Jurkat, Clone E6-1 (cell line): ENCODE measurements at regions not wholly inside any gene's neighbourhood (a gene's known extent, or its start where the extent isn't known, plus 50 kb on each side); places are given as distances from the start of the nearest gene placed in this dataset.
"Not testable (repeated sequence)": the region's sequence is repeated elsewhere in the genome, so short reads cannot be mapped to it uniquely, and the experiment has no call there.

Source experiments
- DNase-seq: peaks from one replicate; pipeline ENCODE4 v3.0.0-alpha.2; 2011; ENCODE audit warnings: low read depth, low spot score
- H3K4me3 ChIP-seq: 2 replicates; pipeline ENCODE4 v1.5.1; 2011; ENCODE audit warnings: mild to moderate bottlenecking, low read length, control low read depth, moderate library complexity

- DNase-seq: no peak
- no peak overlapping the region for H3K4me3 ChIP-seq
Measured at GRCh38 chr5:174483411-174483810, 241.0 kb upstream of the MSX2 start.

GRCh38 chr5:174489215-174489614 is 235.2 kb upstream of the MSX2 start:
- H3K4me3 ChIP-seq: no peak overlapping the region
- no peak for DNase-seq

GRCh38 chr5:174489920-174490597 is 234.3 kb upstream of the MSX2 start:
- DNase-seq: no peak
- no peak overlapping the region for H3K4me3 ChIP-seq

GRCh38 chr5:174490728-174491127 is 233.7 kb upstream of the MSX2 start:
- no peak overlapping the region for H3K4me3 ChIP-seq
- no peak for DNase-seq

GRCh38 chr5:174491265-174491664 is 233.1 kb upstream of the MSX2 start:
- no peak overlapping the region for H3K4me3 ChIP-seq
- no peak for DNase-seq

GRCh38 chr5:174491761-174492350 is 232.5 kb upstream of the MSX2 start:
- DNase-seq: no peak
- no peak overlapping the region for H3K4me3 ChIP-seq

- DNase-seq: no peak
Measured at GRCh38 chr5:174493530-174493929, 230.9 kb upstream of the MSX2 start.

GRCh38 chr5:174497939-174498338 is 226.4 kb upstream of the MSX2 start:
- H3K4me3 ChIP-seq, DNase-seq: not testable (repeated sequence)

More at GRCh38 chr5:174493530-174493929, 230.9 kb upstream of the MSX2 start:
- H3K4me3 ChIP-seq: no peak overlapping the region

GRCh38 chr5:174498575-174498974 is 225.8 kb upstream of the MSX2 start:
- not testable (repeated sequence) for DNase-seq, H3K4me3 ChIP-seq

GRCh38 chr5:174500636-174501035 is 223.7 kb upstream of the MSX2 start:
- no peak overlapping the region for H3K4me3 ChIP-seq
- DNase-seq: no peak

GRCh38 chr5:174501461-174502069 is 222.8 kb upstream of the MSX2 start:
- H3K4me3 ChIP-seq: no peak overlapping the region
- DNase-seq: no peak

GRCh38 chr5:174503086-174503460 is 221.3 kb upstream of the MSX2 start:
- H3K4me3 ChIP-seq: no peak overlapping the region
- DNase-seq: no peak

- no peak for DNase-seq
- no peak overlapping the region for H3K4me3 ChIP-seq
Measured at GRCh38 chr5:174503461-174504265, 220.7 kb upstream of the MSX2 start.

- no peak for DNase-seq
- no peak overlapping the region for H3K4me3 ChIP-seq
Measured at GRCh38 chr5:174504266-174504726, 220.1 kb upstream of the MSX2 start.

GRCh38 chr5:174505621-174506020 is 218.8 kb upstream of the MSX2 start:
- H3K4me3 ChIP-seq: no peak overlapping the region
- peak; percentile 49 for DNase-seq

GRCh38 chr5:174510782-174511453 is 213.5 kb upstream of the MSX2 start:
- DNase-seq, H3K4me3 ChIP-seq: not testable (repeated sequence)

- DNase-seq: no peak
Measured at GRCh38 chr5:174511714-174512253, 212.6 kb upstream of the MSX2 start.

GRCh38 chr5:174514325-174514724 is 210.1 kb upstream of the MSX2 start:
- no peak overlapping the region for H3K4me3 ChIP-seq
- DNase-seq: no peak

More at GRCh38 chr5:174511714-174512253, 212.6 kb upstream of the MSX2 start:
- no peak overlapping the region for H3K4me3 ChIP-seq

GRCh38 chr5:174514983-174515394 is 209.4 kb upstream of the MSX2 start:
- no peak for DNase-seq

More at GRCh38 chr5:174514983-174515394, 209.4 kb upstream of the MSX2 start:
- H3K4me3 ChIP-seq: no peak overlapping the region
